ENCODE measurements at regions not wholly inside any gene's neighbourhood (a gene's known extent, or its start where the extent isn't known, plus 50 kb on each side); places are given as distances from the start of the nearest gene placed in this dataset.

- Histone ChIP-seq H3K4me1 (ENCODE audit: control insufficient read depth, extremely low read depth, insufficient read depth, low read length) (no peaks in the 10 kb centered on the region), H3K9ac (replicated peaks; ENCODE audit: extremely low read depth, insufficient read depth, low read length) (no peak overlapping the region), H3K9me3 (replicated peaks; ENCODE audit: control insufficient read depth, insufficient read depth, low read length) (no peaks in the 10 kb centered on the region), H2AFZ (ENCODE audit: low read depth, low read length) (no peak overlapping the region), H3K4me3 (replicated peaks in 1 of 3; ENCODE audit: insufficient read depth in 1 of 3, low read depth in 1 of 3, low read length in 3 of 3) (no peak overlapping the region), H4K20me1 (replicated peaks; ENCODE audit: control insufficient read depth, extremely low read depth, insufficient read depth, low read length) (no peaks in the 10 kb centered on the region), H3K4me2 (ENCODE audit: insufficient read depth, low read length) (no peak overlapping the region), H3K36me3 (ENCODE audit: control insufficient read depth in 2 of 2, extremely low read depth in 1 of 2, insufficient read depth in 2 of 2, low read length in 2 of 2) (no peaks in the 10 kb centered on the region), H3K9me1 (replicated peaks; ENCODE audit: control insufficient read depth, extremely low read depth, insufficient read depth, low read length) (no peaks in the 10 kb centered on the region), H3K79me2 (ENCODE audit: control insufficient read depth, insufficient read depth, low read length) (no peaks in the 10 kb centered on the region), H3K27me3 (ENCODE audit: control insufficient read depth in 2 of 2, insufficient read depth in 2 of 2, low read length in 2 of 2) (no peaks in the 10 kb centered on the region), H3K27ac (ENCODE audit: insufficient read depth, low read depth, low read length) (no peak overlapping the region)
- dilution Hi-C loops (cut with MboI; ENCODE audit: extremely low pct_ligation_motif_present, low sequenced_read_pairs) (no loop called here), intact Hi-C loops (cut with micrococcal nuclease) (no loop called here)
- no peak for FAIRE-seq
- no peak for DNase-seq (ENCODE audit: low read depth, low spot score)
- BruUV-seq (replicated peaks), result no TSS peak
- TF ChIP-seq JUN (IDR thresholded peaks at IDR 0.05; ENCODE audit: borderline replicate concordance, insufficient read depth, insufficient read length, low read depth) (no peak), POLR2A (IDR thresholded peaks at IDR 0.05; ENCODE audit: low read depth, low read length) (no peak), GATA2 (IDR thresholded peaks at IDR 0.05; ENCODE audit: insufficient read depth, insufficient read length, low read depth, low read length) (no peak), FOS (IDR thresholded peaks at IDR 0.05; ENCODE audit: borderline replicate concordance, insufficient read depth, low read length) (no peak), POLR2AphosphoS5 (IDR thresholded peaks at IDR 0.05; ENCODE audit: insufficient read depth, low read depth, low read length) (no peak), MYC (IDR thresholded peaks at IDR 0.05; ENCODE audit: low read depth, low read length) (no peak), EZH2 (IDR thresholded peaks at IDR 0.05; ENCODE audit: borderline replicate concordance, low read depth, low read length, severe bottlenecking) (no peak)
- ChIA-PET POLR2A (no interaction called here), CTCF (interaction anchor here (1.1 kb wide), 1 partner anchor 9 kb away, joined by 5 read pairs; no protein-coding TSS in a partner anchor)
Measured at GRCh38 chr1:96552451-96552850, 169.1 kb upstream of the PTBP2 start.

- no TSS peak for BruUV-seq (replicated peaks)
- Histone ChIP-seq H3K9me1 (replicated peaks; ENCODE audit: control insufficient read depth, extremely low read depth, insufficient read depth, low read length) (no peaks in the 10 kb centered on the region), H3K4me1 (ENCODE audit: control insufficient read depth, extremely low read depth, insufficient read depth, low read length) (no peaks in the 10 kb centered on the region), H3K4me2 (ENCODE audit: insufficient read depth, low read length) (no peak overlapping the region), H4K20me1 (replicated peaks; ENCODE audit: control insufficient read depth, extremely low read depth, insufficient read depth, low read length) (no peaks in the 10 kb centered on the region), H3K36me3 (ENCODE audit: control insufficient read depth in 2 of 2, extremely low read depth in 1 of 2, insufficient read depth in 2 of 2, low read length in 2 of 2) (no peaks in the 10 kb centered on the region), H3K79me2 (ENCODE audit: control insufficient read depth, insufficient read depth, low read length) (no peaks in the 10 kb centered on the region), H3K9ac (replicated peaks; ENCODE audit: extremely low read depth, insufficient read depth, low read length) (no peak overlapping the region), H3K27me3 (ENCODE audit: control insufficient read depth in 2 of 2, insufficient read depth in 2 of 2, low read length in 2 of 2) (no peaks in the 10 kb centered on the region), H3K27ac (ENCODE audit: insufficient read depth, low read depth, low read length) (no peak overlapping the region), H3K9me3 (replicated peaks; ENCODE audit: control insufficient read depth, insufficient read depth, low read length) (no peaks in the 10 kb centered on the region), H2AFZ (ENCODE audit: low read depth, low read length) (no peak overlapping the region), H3K4me3 (replicated peaks in 1 of 3; ENCODE audit: insufficient read depth in 1 of 3, low read depth in 1 of 3, low read length in 3 of 3) (no peak overlapping the region)
- dilution Hi-C loops (cut with MboI; ENCODE audit: extremely low pct_ligation_motif_present, low sequenced_read_pairs), result no loop called here
- TF ChIP-seq, protein P1, sequence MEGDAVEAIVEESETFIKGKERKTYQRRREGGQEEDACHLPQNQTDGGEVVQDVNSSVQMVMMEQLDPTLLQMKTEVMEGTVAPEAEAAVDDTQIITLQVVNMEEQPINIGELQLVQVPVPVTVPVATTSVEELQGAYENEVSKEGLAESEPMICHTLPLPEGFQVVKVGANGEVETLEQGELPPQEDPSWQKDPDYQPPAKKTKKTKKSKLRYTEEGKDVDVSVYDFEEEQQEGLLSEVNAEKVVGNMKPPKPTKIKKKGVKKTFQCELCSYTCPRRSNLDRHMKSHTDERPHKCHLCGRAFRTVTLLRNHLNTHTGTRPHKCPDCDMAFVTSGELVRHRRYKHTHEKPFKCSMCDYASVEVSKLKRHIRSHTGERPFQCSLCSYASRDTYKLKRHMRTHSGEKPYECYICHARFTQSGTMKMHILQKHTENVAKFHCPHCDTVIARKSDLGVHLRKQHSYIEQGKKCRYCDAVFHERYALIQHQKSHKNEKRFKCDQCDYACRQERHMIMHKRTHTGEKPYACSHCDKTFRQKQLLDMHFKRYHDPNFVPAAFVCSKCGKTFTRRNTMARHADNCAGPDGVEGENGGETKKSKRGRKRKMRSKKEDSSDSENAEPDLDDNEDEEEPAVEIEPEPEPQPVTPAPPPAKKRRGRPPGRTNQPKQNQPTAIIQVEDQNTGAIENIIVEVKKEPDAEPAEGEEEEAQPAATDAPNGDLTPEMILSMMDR (IDR thresholded peaks at IDR 0.05; ENCODE audit: extremely low read depth in 1 of 2, insufficient read depth in 1 of 2, low read depth in 1 of 2, low read length in 2 of 2), result no peak
- no peak for TF ChIP-seq MYC (IDR thresholded peaks at IDR 0.05; ENCODE audit: low read depth, low read length)
- no peak for TF ChIP-seq JUN (IDR thresholded peaks at IDR 0.05; ENCODE audit: borderline replicate concordance, insufficient read depth, insufficient read length, low read depth)
- TF ChIP-seq FOS (IDR thresholded peaks at IDR 0.05; ENCODE audit: borderline replicate concordance, insufficient read depth, low read length), result no peak
- TF ChIP-seq POLR2AphosphoS5 (IDR thresholded peaks at IDR 0.05; ENCODE audit: insufficient read depth, low read depth, low read length), result no peak
- no peak for TF ChIP-seq EZH2 (IDR thresholded peaks at IDR 0.05; ENCODE audit: borderline replicate concordance, low read depth, low read length, severe bottlenecking)
- TF ChIP-seq, protein P2, sequence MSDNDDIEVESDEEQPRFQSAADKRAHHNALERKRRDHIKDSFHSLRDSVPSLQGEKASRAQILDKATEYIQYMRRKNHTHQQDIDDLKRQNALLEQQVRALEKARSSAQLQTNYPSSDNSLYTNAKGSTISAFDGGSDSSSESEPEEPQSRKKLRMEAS (IDR thresholded peaks at IDR 0.05; ENCODE audit: insufficient read depth, insufficient read length), result no peak
- TF ChIP-seq POLR2A (IDR thresholded peaks at IDR 0.05; ENCODE audit: low read depth, low read length), result no peak
- TF ChIP-seq GATA2 (IDR thresholded peaks at IDR 0.05; ENCODE audit: insufficient read depth, insufficient read length, low read depth, low read length), result no peak
- DNase-seq (ENCODE audit: low read depth, low spot score) (no peak), FAIRE-seq (no peak)
- CTCF ChIA-PET, result interaction anchor here (1.1 to 1.6 kb wide), 2 partner anchors 11 to 317 kb away, joined by 5 to 6 read pairs; no protein-coding TSS in a partner anchor
- intact Hi-C loops (cut with micrococcal nuclease), result no loop called here
- POLR2A ChIA-PET, result no interaction called here
Measured at GRCh38 chr1:96553811-96554210, 167.8 kb upstream of the PTBP2 start.

Data from endothelial cell of umbilical vein (primary cell).